ENCODE measurements at regions not wholly inside any gene's neighbourhood (a gene's known extent, or its start where the extent isn't known, plus 50 kb on each side); places are given as distances from the start of the nearest gene placed in this dataset.

DNA sequence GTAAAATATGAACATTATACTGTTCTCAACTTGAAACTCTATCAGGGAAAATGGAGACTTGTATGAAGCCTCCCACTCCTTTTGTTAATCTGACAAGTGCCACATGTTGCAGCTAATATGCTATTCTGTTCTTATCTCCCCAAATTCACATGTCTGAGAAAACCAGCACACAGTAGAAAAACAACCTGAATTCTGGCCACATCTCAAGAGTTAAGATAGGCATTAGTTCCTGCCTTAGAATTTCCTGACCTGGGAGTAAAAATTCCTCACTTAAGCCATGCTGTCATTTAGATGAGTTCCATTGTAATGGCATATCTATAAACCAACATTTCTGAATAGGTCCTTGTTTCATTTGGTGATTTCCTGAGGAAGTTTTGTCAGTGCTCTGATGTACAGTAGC lies 1098.5 kb downstream of the EFNB2 start:
- Histone ChIP-seq H3K4me1 (ENCODE audit: control insufficient read depth, extremely low read depth, insufficient read depth, low read length) (no peaks in the 10 kb centered on the region), H3K9me3 (ENCODE audit: control insufficient read depth, insufficient read depth, low read depth, low read length) (no peaks in the 10 kb centered on the region), H3K36me3 (ENCODE audit: control insufficient read depth, insufficient read depth, low read length) (no peaks in the 10 kb centered on the region), H3K27me3 (ENCODE audit: control insufficient read depth, insufficient read depth, low read length) (no peaks in the 10 kb centered on the region), H3K4me3 (replicated peaks in 1 of 4; ENCODE audit: control extremely low read depth in 1 of 4, insufficient read depth in 1 of 4, low read depth in 3 of 4, low read length in 4 of 4) (no peak overlapping the region), H3K79me2 (ENCODE audit: control insufficient read depth, insufficient read depth, low read length) (no peaks in the 10 kb centered on the region), H4K20me1 (ENCODE audit: control insufficient read depth, extremely low read depth, insufficient read depth, low read length) (no peaks in the 10 kb centered on the region), H3K27ac (ENCODE audit: insufficient read depth, low read length) (no peak overlapping the region), H3K4me2 (ENCODE audit: extremely low read depth, insufficient read depth, low read length) (no peak overlapping the region), H2AFZ (ENCODE audit: low read length) (no peak overlapping the region), H3K9ac (ENCODE audit: insufficient read depth, low read length) (no peak overlapping the region)
- TF ChIP-seq, protein P1, sequence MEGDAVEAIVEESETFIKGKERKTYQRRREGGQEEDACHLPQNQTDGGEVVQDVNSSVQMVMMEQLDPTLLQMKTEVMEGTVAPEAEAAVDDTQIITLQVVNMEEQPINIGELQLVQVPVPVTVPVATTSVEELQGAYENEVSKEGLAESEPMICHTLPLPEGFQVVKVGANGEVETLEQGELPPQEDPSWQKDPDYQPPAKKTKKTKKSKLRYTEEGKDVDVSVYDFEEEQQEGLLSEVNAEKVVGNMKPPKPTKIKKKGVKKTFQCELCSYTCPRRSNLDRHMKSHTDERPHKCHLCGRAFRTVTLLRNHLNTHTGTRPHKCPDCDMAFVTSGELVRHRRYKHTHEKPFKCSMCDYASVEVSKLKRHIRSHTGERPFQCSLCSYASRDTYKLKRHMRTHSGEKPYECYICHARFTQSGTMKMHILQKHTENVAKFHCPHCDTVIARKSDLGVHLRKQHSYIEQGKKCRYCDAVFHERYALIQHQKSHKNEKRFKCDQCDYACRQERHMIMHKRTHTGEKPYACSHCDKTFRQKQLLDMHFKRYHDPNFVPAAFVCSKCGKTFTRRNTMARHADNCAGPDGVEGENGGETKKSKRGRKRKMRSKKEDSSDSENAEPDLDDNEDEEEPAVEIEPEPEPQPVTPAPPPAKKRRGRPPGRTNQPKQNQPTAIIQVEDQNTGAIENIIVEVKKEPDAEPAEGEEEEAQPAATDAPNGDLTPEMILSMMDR (conservative IDR thresholded peaks at IDR 0.05 in 1 of 2, IDR thresholded peaks at IDR 0.05 in 1 of 2; ENCODE audit: low read depth in 1 of 2, low read length in 2 of 2) = no peak
- TF ChIP-seq EZH2 (IDR thresholded peaks at IDR 0.05; ENCODE audit: low read length, missing control alignments) = no peak
- peak in 1 of 2 donors; percentile 39 for DNase-seq (ENCODE audit: low read depth in 2 of 2)

- no peak for DNase-seq (ENCODE audit: low read depth in 2 of 2)
- H3K36me3 ChIP-seq (ENCODE audit: control insufficient read depth, insufficient read depth, low read length) = no peaks in the 10 kb centered on the region
- TF ChIP-seq, protein P1 (conservative IDR thresholded peaks at IDR 0.05 in 1 of 2, IDR thresholded peaks at IDR 0.05 in 1 of 2; ENCODE audit: low read depth in 1 of 2, low read length in 2 of 2) = no peak
- TF ChIP-seq EZH2 (IDR thresholded peaks at IDR 0.05; ENCODE audit: low read length, missing control alignments) = no peak
- no peaks in the 10 kb centered on the region for H3K4me1 ChIP-seq (ENCODE audit: control insufficient read depth, extremely low read depth, insufficient read depth, low read length)
- no peak overlapping the region for H3K9ac ChIP-seq (ENCODE audit: insufficient read depth, low read length)
- H3K27me3 ChIP-seq (ENCODE audit: control insufficient read depth, insufficient read depth, low read length) = no peaks in the 10 kb centered on the region
- H3K79me2 ChIP-seq (ENCODE audit: control insufficient read depth, insufficient read depth, low read length) = no peaks in the 10 kb centered on the region
- H4K20me1 ChIP-seq (ENCODE audit: control insufficient read depth, extremely low read depth, insufficient read depth, low read length) = no peaks in the 10 kb centered on the region
- no peaks in the 10 kb centered on the region for H3K9me3 ChIP-seq (ENCODE audit: control insufficient read depth, insufficient read depth, low read depth, low read length)
- no peak overlapping the region for H3K4me2 ChIP-seq (ENCODE audit: extremely low read depth, insufficient read depth, low read length)
- no peak overlapping the region for H3K4me3 ChIP-seq (replicated peaks in 1 of 4; ENCODE audit: control extremely low read depth in 1 of 4, insufficient read depth in 1 of 4, low read depth in 3 of 4, low read length in 4 of 4)
- no peak overlapping the region for H3K27ac ChIP-seq (ENCODE audit: insufficient read depth, low read length)
- no peak overlapping the region for H2AFZ ChIP-seq (ENCODE audit: low read length)
Observed at GRCh38 chr13:105432438-105432837, 1103.0 kb downstream of the EFNB2 start.

GRCh38 chr13:105428811-105429210 lies 1106.7 kb downstream of the EFNB2 start:
- peak; percentile 12 to 59 for DNase-seq (ENCODE audit: low read depth in 2 of 2)
- H3K9ac ChIP-seq (ENCODE audit: insufficient read depth, low read length) = no peak overlapping the region
- H3K4me1 ChIP-seq (ENCODE audit: control insufficient read depth, extremely low read depth, insufficient read depth, low read length) = no peaks in the 10 kb centered on the region
- H4K20me1 ChIP-seq (ENCODE audit: control insufficient read depth, extremely low read depth, insufficient read depth, low read length) = no peaks in the 10 kb centered on the region
- H3K4me3 ChIP-seq (replicated peaks in 1 of 4; ENCODE audit: control extremely low read depth in 1 of 4, insufficient read depth in 1 of 4, low read depth in 3 of 4, low read length in 4 of 4) = no peak overlapping the region
- H3K27me3 ChIP-seq (ENCODE audit: control insufficient read depth, insufficient read depth, low read length) = no peaks in the 10 kb centered on the region
- no peaks in the 10 kb centered on the region for H3K79me2 ChIP-seq (ENCODE audit: control insufficient read depth, insufficient read depth, low read length)
- H3K27ac ChIP-seq (ENCODE audit: insufficient read depth, low read length) = no peak overlapping the region
- no peaks in the 10 kb centered on the region for H3K9me3 ChIP-seq (ENCODE audit: control insufficient read depth, insufficient read depth, low read depth, low read length)
- no peak overlapping the region for H3K4me2 ChIP-seq (ENCODE audit: extremely low read depth, insufficient read depth, low read length)
- H3K36me3 ChIP-seq (ENCODE audit: control insufficient read depth, insufficient read depth, low read length) = no peaks in the 10 kb centered on the region
- H2AFZ ChIP-seq (ENCODE audit: low read length) = no peak overlapping the region
- no peak for TF ChIP-seq EZH2 (IDR thresholded peaks at IDR 0.05; ENCODE audit: low read length, missing control alignments)
- TF ChIP-seq, protein P1 (conservative IDR thresholded peaks at IDR 0.05 in 1 of 2, IDR thresholded peaks at IDR 0.05 in 1 of 2; ENCODE audit: low read depth in 1 of 2, low read length in 2 of 2) = no peak
